ENCODE measurements at regions not wholly inside any gene's neighbourhood (a gene's known extent, or its start where the extent isn't known, plus 50 kb on each side); places are given as distances from the start of the nearest gene placed in this dataset.

- TF ChIP-seq CHD7 (IDR thresholded peaks at IDR 0.05; ENCODE audit: insufficient replicate concordance, low read length) (no peak), SUZ12 (IDR thresholded peaks at IDR 0.05; ENCODE audit: low read length) (no peak), NRF1 (IDR thresholded peaks at IDR 0.05; ENCODE audit: low read depth, low read length) (no peak), RBBP5 (IDR thresholded peaks at IDR 0.05; ENCODE audit: borderline replicate concordance, low read depth, low read length) (no peak), RXRA (IDR thresholded peaks at IDR 0.05; ENCODE audit: insufficient read depth, low read depth, low read length) (no peak), BACH1 (IDR thresholded peaks at IDR 0.05; ENCODE audit: low read length) (no peak), MAX (IDR thresholded peaks at IDR 0.05) (no peak), KDM4A (IDR thresholded peaks at IDR 0.05; ENCODE audit: low read depth, low read length, severe bottlenecking) (no peak), TAF1 (IDR thresholded peaks at IDR 0.05; ENCODE audit: low read depth, low read length) (no peak)
Observed at GRCh38 chr2:58680755-58681310, 439.7 kb upstream of the FANCL start (continued).
